ENCODE measurements at regions not wholly inside any gene's neighbourhood (a gene's known extent, or its start where the extent isn't known, plus 50 kb on each side); places are given as distances from the start of the nearest gene placed in this dataset.

GRCh38 chr4:30828264-30828926, 108.2 kb downstream of the PCDH7 start:
- Histone ChIP-seq H3K4me1 (ENCODE audit: insufficient read depth, low read length, poor library complexity, severe bottlenecking) (no peaks in the 10 kb centered on the region), H4K20me1 (ENCODE audit: insufficient read depth, low read length, poor library complexity, severe bottlenecking) (no peaks in the 10 kb centered on the region), H3K79me2 (ENCODE audit: insufficient read depth, low read length) (no peaks in the 10 kb centered on the region), H3K9me2 (replicated peaks; ENCODE audit: low read depth, low read length) (no peaks in the 10 kb centered on the region), H2AFZ (ENCODE audit: low read length) (no peak overlapping the region), H3K36me3 (ENCODE audit: insufficient read depth, low read length) (no peaks in the 10 kb centered on the region), H3K4me2 (ENCODE audit: low read depth, low read length, poor library complexity, severe bottlenecking) (no peak overlapping the region), H3F3A (ENCODE audit: low read depth) (no peaks in the 10 kb centered on the region), H3K9ac (ENCODE audit: low read depth, low read length, poor library complexity, severe bottlenecking) (no peak overlapping the region), H3K4me3 (ENCODE audit: low read length, poor library complexity, severe bottlenecking) (no peak overlapping the region), H3K27me3 (ENCODE audit: insufficient read depth, low read length, poor library complexity, severe bottlenecking) (no peaks in the 10 kb centered on the region), H3K9me3 (ENCODE audit: insufficient read depth, low read depth, low read length) (no peaks in the 10 kb centered on the region)
- no peak for TF ChIP-seq EZH2phosphoT487 (IDR thresholded peaks at IDR 0.05; ENCODE audit: borderline replicate concordance)

GRCh38 chr4:30832639-30833038, 112.5 kb downstream of the PCDH7 start:
- no peaks in the 10 kb centered on the region for H3K9me2 ChIP-seq (replicated peaks; ENCODE audit: low read depth, low read length)
- no peaks in the 10 kb centered on the region for H4K20me1 ChIP-seq (ENCODE audit: insufficient read depth, low read length, poor library complexity, severe bottlenecking)
- no peak overlapping the region for H2AFZ ChIP-seq (ENCODE audit: low read length)
- H3K4me2 ChIP-seq (ENCODE audit: low read depth, low read length, poor library complexity, severe bottlenecking) = no peak overlapping the region
- H3K27me3 ChIP-seq (ENCODE audit: insufficient read depth, low read length, poor library complexity, severe bottlenecking) = no peaks in the 10 kb centered on the region
- H3K9me3 ChIP-seq (ENCODE audit: insufficient read depth, low read depth, low read length) = no peaks in the 10 kb centered on the region
- H3K36me3 ChIP-seq (ENCODE audit: insufficient read depth, low read length) = no peaks in the 10 kb centered on the region
- H3K9ac ChIP-seq (ENCODE audit: low read depth, low read length, poor library complexity, severe bottlenecking) = no peak overlapping the region
- no peak for TF ChIP-seq EZH2phosphoT487 (IDR thresholded peaks at IDR 0.05; ENCODE audit: borderline replicate concordance)
- no peaks in the 10 kb centered on the region for H3K4me1 ChIP-seq (ENCODE audit: insufficient read depth, low read length, poor library complexity, severe bottlenecking)
- no peaks in the 10 kb centered on the region for H3F3A ChIP-seq (ENCODE audit: low read depth)
- H3K79me2 ChIP-seq (ENCODE audit: insufficient read depth, low read length) = no peaks in the 10 kb centered on the region
- no peak overlapping the region for H3K4me3 ChIP-seq (ENCODE audit: low read length, poor library complexity, severe bottlenecking)

GRCh38 chr4:30833206-30833605, 113.0 kb downstream of the PCDH7 start:
- TF ChIP-seq CTCF (conservative IDR thresholded peaks at IDR 0.05; ENCODE audit: low read length) (no peak), EZH2phosphoT487 (IDR thresholded peaks at IDR 0.05; ENCODE audit: borderline replicate concordance) (no peak)
- Histone ChIP-seq H3K9me2 (replicated peaks; ENCODE audit: low read depth, low read length) (no peaks in the 10 kb centered on the region), H3K9ac (ENCODE audit: low read depth, low read length, poor library complexity, severe bottlenecking) (no peak overlapping the region), H3K79me2 (ENCODE audit: insufficient read depth, low read length) (no peaks in the 10 kb centered on the region), H3F3A (ENCODE audit: low read depth) (no peaks in the 10 kb centered on the region), H2AFZ (ENCODE audit: low read length) (no peak overlapping the region), H3K9me3 (ENCODE audit: insufficient read depth, low read depth, low read length) (no peaks in the 10 kb centered on the region), H3K27me3 (ENCODE audit: insufficient read depth, low read length, poor library complexity, severe bottlenecking) (no peaks in the 10 kb centered on the region), H3K4me2 (ENCODE audit: low read depth, low read length, poor library complexity, severe bottlenecking) (no peak overlapping the region), H3K36me3 (ENCODE audit: insufficient read depth, low read length) (no peaks in the 10 kb centered on the region), H3K4me1 (ENCODE audit: insufficient read depth, low read length, poor library complexity, severe bottlenecking) (no peaks in the 10 kb centered on the region), H4K20me1 (ENCODE audit: insufficient read depth, low read length, poor library complexity, severe bottlenecking) (no peaks in the 10 kb centered on the region), H3K4me3 (ENCODE audit: low read length, poor library complexity, severe bottlenecking) (no peak overlapping the region)

GRCh38 chr4:30835044-30835443, 114.9 kb downstream of the PCDH7 start:
- no peaks in the 10 kb centered on the region for H3K36me3 ChIP-seq (ENCODE audit: insufficient read depth, low read length)
- H3K4me2 ChIP-seq (ENCODE audit: low read depth, low read length, poor library complexity, severe bottlenecking) = no peak overlapping the region
- no peaks in the 10 kb centered on the region for H4K20me1 ChIP-seq (ENCODE audit: insufficient read depth, low read length, poor library complexity, severe bottlenecking)
- H3K79me2 ChIP-seq (ENCODE audit: insufficient read depth, low read length) = no peaks in the 10 kb centered on the region
- H3K9me3 ChIP-seq (ENCODE audit: insufficient read depth, low read depth, low read length) = no peaks in the 10 kb centered on the region
- no peaks in the 10 kb centered on the region for H3K9me2 ChIP-seq (replicated peaks; ENCODE audit: low read depth, low read length)
- H2AFZ ChIP-seq (ENCODE audit: low read length) = no peak overlapping the region
- H3K9ac ChIP-seq (ENCODE audit: low read depth, low read length, poor library complexity, severe bottlenecking) = no peak overlapping the region
- H3K4me3 ChIP-seq (ENCODE audit: low read length, poor library complexity, severe bottlenecking) = no peak overlapping the region
- no peaks in the 10 kb centered on the region for H3F3A ChIP-seq (ENCODE audit: low read depth)
- H3K27me3 ChIP-seq (ENCODE audit: insufficient read depth, low read length, poor library complexity, severe bottlenecking) = no peaks in the 10 kb centered on the region
- no peak for TF ChIP-seq CTCF (conservative IDR thresholded peaks at IDR 0.05; ENCODE audit: low read length)
- TF ChIP-seq EZH2phosphoT487 (IDR thresholded peaks at IDR 0.05; ENCODE audit: borderline replicate concordance) = no peak
- H3K4me1 ChIP-seq (ENCODE audit: insufficient read depth, low read length, poor library complexity, severe bottlenecking) = no peaks in the 10 kb centered on the region

Data from Loucy (cell line).